HG03460 (cell line): ENCODE measurements at regions not wholly inside any gene's neighbourhood (a gene's known extent, or its start where the extent isn't known, plus 50 kb on each side); places are given as distances from the start of the nearest gene placed in this dataset.

Experiments used
- ATAC-seq: cut with Tn5 transposase; IDR thresholded peaks from one replicate; pipeline ENCODE4 v1.9.1; 2021; ENCODE audit not compliant: unreplicated experiment

GRCh38 chr2:33766175-33766574 lies 167.1 kb upstream of the FAM98A start:
- ATAC-seq, result no peak

- ATAC-seq, result no peak
These were observed 166.0 kb upstream of the FAM98A start for GRCh38 chr2:33765122-33765521.

GRCh38 chr2:33764551-33764950 lies 165.5 kb upstream of the FAM98A start:
- no peak for ATAC-seq

GRCh38 chr2:33763671-33764310 lies 164.7 kb upstream of the FAM98A start:
- no peak for ATAC-seq

GRCh38 chr2:33762636-33763035 lies 163.5 kb upstream of the FAM98A start:
- no peak for ATAC-seq

DNA sequence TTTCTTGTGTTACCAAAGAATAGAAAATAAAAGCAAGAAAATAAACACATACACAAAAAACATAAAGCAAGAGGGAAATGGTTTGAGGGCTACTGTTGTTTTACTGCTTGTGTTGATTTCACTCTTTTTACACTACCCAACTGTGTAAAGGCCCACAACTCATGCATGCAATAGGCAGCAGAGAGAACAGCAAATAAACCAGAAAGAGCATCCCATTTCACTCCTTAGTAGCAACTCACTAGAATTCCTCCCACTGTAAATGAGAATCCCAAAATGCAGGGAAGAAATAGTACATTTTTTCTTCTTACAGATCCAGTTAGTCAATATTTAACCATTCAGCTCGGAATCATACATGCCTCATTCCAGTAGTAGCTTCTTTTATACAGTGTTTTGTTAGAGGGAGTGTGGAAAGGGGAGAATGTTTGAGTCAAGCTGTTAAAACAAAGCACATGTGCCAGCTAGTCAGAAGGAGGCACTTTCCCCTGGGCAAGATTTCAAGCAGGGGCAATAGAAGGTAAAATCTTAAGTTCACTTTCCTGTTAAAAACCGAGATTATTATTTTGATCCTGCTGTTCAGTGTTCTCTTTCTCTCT lies 147.2 kb upstream of the FAM98A start:
- no peak for ATAC-seq

GRCh38 chr2:33735096-33735495 lies 136.0 kb upstream of the FAM98A start:
- no peak for ATAC-seq

DNA sequence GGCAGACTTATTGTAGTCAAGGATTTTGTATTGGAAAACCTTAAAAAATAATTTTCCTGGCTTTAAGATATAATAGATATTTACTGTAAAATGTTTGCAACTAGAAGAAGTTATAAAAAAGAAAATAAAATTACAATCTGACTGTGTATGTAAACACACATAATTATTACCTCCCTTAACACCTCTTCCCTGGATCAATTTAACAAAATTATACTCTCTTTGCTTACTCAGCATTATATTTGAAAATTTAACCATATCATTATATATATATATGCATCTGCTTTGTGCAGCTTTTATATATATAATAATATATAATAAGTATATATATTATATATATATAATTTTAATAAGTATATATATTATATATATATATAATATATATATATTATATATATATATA lies 131.7 kb upstream of the FAM98A start:
- no peak for ATAC-seq

DNA sequence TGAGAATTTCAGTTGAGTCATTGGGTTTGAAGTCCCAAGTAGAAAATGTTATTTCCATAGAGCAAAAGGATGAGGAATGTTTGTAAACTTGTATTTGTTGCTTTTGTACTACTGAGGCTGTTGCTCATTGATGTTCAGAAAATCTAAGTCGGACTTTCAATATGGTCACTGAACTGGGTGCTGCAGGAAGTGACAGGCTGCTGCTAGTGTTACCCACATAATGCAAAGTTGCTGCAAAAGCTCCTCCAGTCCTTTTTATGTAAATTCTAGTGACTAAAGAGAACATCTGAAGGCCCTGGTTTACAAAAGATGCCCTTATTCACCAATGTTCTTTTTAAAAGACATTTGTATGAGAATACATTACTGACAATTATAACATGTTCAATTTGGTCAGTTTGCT lies 131.1 kb upstream of the FAM98A start:
- ATAC-seq, result no peak

DNA sequence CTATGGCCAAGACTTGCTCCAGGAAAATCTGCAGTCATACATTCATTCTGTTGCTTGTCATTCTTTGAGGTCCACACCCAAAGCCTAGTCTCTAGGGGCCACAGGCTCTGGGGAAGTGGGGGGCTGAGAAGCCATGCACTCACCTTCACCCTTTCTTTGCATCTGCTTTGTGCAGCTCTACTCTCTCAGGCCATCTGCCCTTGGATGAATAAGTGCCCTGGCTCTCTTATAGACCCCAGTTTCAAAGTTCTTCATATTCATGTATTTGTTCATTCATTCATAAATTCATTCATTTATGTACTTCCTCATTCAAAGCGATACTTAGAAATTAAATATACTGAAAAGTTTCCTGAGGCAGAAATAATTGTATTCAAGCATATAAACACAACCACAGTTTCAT lies 130.3 kb upstream of the FAM98A start:
- no peak for ATAC-seq

GRCh38 chr2:33728106-33728505 lies 129.0 kb upstream of the FAM98A start:
- ATAC-seq, result no peak

- no peak for ATAC-seq
These were observed 128.4 kb upstream of the FAM98A start for GRCh38 chr2:33727361-33728032.

- no peak for ATAC-seq
These were observed 127.3 kb upstream of the FAM98A start for GRCh38 chr2:33726415-33726814.

DNA sequence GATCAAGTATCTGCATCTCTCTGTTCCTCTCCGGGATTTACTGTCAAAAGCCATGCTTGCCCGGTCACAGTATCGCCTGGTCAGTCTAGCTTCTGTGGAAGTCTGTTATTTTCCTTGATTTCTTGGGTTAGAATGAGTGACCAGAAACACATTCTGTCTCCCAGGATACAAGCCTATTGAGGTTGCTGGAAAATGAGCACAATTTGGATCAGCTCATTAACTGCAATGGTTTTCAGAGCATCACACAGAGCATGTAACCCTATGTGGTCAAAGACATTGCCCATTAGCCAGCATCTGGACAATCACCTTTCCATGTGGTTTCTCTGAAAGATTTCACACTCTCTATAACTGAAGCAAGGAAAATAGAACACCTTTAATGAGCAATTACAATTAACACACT lies 124.2 kb upstream of the FAM98A start:
- no peak for ATAC-seq

DNA sequence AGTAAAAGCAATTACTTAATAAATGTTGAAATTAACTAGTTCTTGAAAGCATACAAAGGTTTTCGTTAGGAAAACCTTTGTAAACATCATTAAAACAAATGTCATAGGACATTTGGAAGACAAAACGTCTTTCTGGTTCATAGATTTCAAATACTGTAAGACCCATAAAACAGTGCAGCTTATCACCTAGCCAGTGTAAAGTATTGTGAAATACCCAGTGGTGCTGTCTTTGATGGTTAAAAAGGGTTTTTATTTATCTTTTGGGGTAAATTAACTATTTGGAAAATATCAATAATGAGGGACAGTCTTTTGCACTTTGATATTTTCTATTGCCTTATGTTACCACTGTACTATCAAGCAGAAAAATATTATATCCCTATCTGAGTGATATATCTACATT lies 120.0 kb upstream of the FAM98A start:
- no peak for ATAC-seq

- ATAC-seq, result no peak
These were observed 113.6 kb upstream of the FAM98A start for GRCh38 chr2:33712674-33713073.

DNA sequence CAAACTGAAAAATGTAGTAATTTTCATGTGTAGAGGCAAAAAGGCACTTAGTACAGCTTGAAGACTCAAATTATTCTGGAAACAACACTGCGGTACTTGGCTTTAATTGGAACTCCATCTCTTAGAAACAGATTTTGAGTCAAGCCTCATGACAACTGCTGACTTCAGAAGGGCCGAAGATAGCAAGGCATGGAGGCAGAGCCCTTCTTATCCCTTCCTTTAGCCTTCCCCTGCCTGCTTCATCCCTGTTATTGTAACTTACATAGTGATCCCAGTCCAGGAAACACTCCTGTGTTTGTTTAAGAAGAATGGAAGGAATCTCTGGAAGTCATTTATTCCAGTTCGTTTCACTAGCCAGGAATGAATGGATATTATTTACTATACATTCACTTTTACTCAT lies 110.9 kb upstream of the FAM98A start:
- ATAC-seq, result no peak

- ATAC-seq, result no peak
These were observed 108.2 kb upstream of the FAM98A start for GRCh38 chr2:33707312-33707711.

DNA sequence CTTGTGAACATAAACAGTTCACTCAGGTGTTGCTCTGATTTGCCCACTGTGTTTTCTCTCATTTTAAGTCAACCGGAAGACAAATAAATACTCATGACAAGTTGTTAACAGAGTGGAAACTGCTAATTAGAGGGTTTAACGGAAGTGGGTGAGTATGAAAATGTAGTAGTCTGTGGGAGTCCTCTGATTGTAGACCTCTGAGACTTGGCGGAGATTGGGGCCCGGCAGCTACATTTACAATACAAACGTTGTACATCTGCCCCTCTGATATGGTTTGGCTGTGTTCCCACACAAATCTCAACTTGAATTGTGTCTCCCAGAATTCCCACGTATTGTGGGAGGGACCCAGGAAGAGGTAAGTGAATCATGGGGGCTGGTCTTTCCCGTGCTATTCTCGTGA lies 107.3 kb upstream of the FAM98A start:
- no peak for ATAC-seq

GRCh38 chr2:33704406-33704855 lies 105.3 kb upstream of the FAM98A start:
- ATAC-seq, result no peak

- no peak for ATAC-seq
These were observed 97.1 kb upstream of the FAM98A start for GRCh38 chr2:33696234-33696633.

- no peak for ATAC-seq
These were observed 95.8 kb upstream of the FAM98A start for GRCh38 chr2:33694904-33695303.
